Esophagus squamous epithelium (tissue), 4 donors: ENCODE measurements at regions not wholly inside any gene's neighbourhood (a gene's known extent, or its start where the extent isn't known, plus 50 kb on each side); places are given as distances from the start of the nearest gene placed in this dataset.

ENCODE experiments used
- CTCF ChIP-seq, 6 experiments: fragments of 450-650 bp in 4 of 6; fragments of 200-600 bp in 2 of 6; sonication (generic) in 2 of 6; IDR thresholded peaks; one replicate each; pipeline ENCODE4 v1.5.1; 2016 to 2019; ENCODE audit warnings: antibody characterized with exemption in 6 of 6, mild to moderate bottlenecking in 4 of 6, moderate library complexity in 4 of 6
- POLR2A ChIP-seq, 4 donors: fragments of 450-650 bp; IDR thresholded peaks; one replicate each; pipeline ENCODE4 v1.6.1; 2017; ENCODE audit warnings: antibody characterized with exemption in 4 of 4, mild to moderate bottlenecking in 4 of 4, moderate library complexity in 3 of 4

- TF ChIP-seq CTCF (IDR thresholded peaks at IDR 0.05) (no peak), POLR2A (IDR thresholded peaks at IDR 0.05) (no peak)
Measured at GRCh38 chr1:70897273-70897672, 150.3 kb downstream of the PTGER3 start.
